ENCODE measurements at regions not wholly inside any gene's neighbourhood (a gene's known extent, or its start where the extent isn't known, plus 50 kb on each side); places are given as distances from the start of the nearest gene placed in this dataset.

DNA sequence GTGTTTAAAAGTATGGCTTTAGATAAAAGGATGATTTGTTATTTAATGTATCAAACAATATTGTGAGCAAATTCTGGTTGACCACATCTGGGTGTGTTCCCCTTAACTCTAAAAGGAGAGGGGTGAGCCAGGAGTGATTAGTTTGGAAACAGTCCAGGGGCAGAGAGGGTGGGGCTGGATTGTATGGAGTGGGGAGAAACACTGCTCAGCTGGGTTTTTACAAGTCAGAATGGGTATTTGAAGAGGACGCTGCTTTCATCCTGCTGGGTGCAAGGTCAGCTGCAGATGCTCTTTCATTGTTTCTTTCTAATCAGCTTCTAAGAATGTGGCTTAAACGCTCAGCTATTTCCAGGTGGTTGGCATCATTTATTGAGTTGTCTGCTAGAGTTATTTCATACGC is 82.8 kb upstream of the LIMCH1 start:
- H3K36me3 Mint-ChIP-seq (ENCODE audit: low read depth, unreplicated experiment), result peaks cover 13% of the 10 kb centered on the region
- peaks cover 2% of the 10 kb centered on the region for H3K9me3 Mint-ChIP-seq (ENCODE audit: unreplicated experiment)
- H3K4me3 Mint-ChIP-seq (ENCODE audit: unreplicated experiment), result no peak overlapping the region
- H3K27ac Mint-ChIP-seq (ENCODE audit: unreplicated experiment), result no peak overlapping the region
- no peak for TF ChIP-seq CTCF (IDR thresholded peaks at IDR 0.05; ENCODE audit: unreplicated experiment)
- DNase-seq (ENCODE audit: low spot score), result no peak
- no peaks in the 10 kb centered on the region for H3K27me3 Mint-ChIP-seq (ENCODE audit: unreplicated experiment)
- H3K4me1 Mint-ChIP-seq (ENCODE audit: unreplicated experiment), result peaks cover 65% of the 10 kb centered on the region

DNA sequence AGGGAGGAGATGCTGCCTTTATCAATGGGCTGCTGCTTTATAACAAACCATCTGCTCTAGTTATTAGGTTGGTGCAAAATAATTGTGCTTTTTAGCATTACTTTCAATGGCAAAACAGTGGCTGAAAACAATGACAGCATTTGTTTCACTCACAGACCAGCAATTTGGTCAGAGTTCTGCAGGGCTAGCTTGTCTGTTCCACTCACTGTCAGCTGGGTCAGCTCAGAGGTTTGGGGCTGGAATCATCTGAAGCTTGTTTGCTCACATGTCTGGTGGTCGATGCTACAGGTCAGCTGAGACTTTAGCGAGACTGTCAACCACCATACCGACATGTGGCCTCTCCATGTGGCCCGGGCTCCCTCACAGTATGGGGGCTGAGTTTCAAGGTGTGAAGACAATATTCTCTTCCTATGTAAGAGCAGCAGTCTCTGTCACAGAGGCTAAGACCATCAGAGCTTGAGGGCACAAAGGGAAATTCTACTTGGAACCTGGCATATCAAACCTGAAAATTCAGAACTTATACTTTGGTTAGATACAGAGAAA is 81.3 kb upstream of the LIMCH1 start:
- H3K27ac Mint-ChIP-seq (ENCODE audit: unreplicated experiment), result no peak overlapping the region
- TF ChIP-seq CTCF (IDR thresholded peaks at IDR 0.05; ENCODE audit: unreplicated experiment), result no peak
- DNase-seq (ENCODE audit: low spot score), result no peak
- no peak overlapping the region for H3K4me3 Mint-ChIP-seq (ENCODE audit: unreplicated experiment)
- H3K36me3 Mint-ChIP-seq (ENCODE audit: low read depth, unreplicated experiment), result peaks cover 13% of the 10 kb centered on the region
- H3K27me3 Mint-ChIP-seq (ENCODE audit: unreplicated experiment), result no peaks in the 10 kb centered on the region
- H3K9me3 Mint-ChIP-seq (ENCODE audit: unreplicated experiment), result no peaks in the 10 kb centered on the region
- H3K4me1 Mint-ChIP-seq (ENCODE audit: unreplicated experiment), result peaks cover 61% of the 10 kb centered on the region

- Mint-ChIP-seq H3K27me3 (ENCODE audit: unreplicated experiment) (no peaks in the 10 kb centered on the region), H3K9me3 (ENCODE audit: unreplicated experiment) (no peaks in the 10 kb centered on the region), H3K4me3 (ENCODE audit: unreplicated experiment) (no peak overlapping the region), H3K36me3 (ENCODE audit: low read depth, unreplicated experiment) (peaks cover 17% of the 10 kb centered on the region), H3K4me1 (ENCODE audit: unreplicated experiment) (peaks cover 46% of the 10 kb centered on the region), H3K27ac (ENCODE audit: unreplicated experiment) (peak overlapping the region; percentile 74)
- DNase-seq (ENCODE audit: low spot score), result no peak
- no peak for TF ChIP-seq CTCF (IDR thresholded peaks at IDR 0.05; ENCODE audit: unreplicated experiment)
Measured at GRCh38 chr4:41458689-41459088, 79.3 kb upstream of the LIMCH1 start.

GRCh38 chr4:41460641-41461040 is 77.3 kb upstream of the LIMCH1 start:
- Mint-ChIP-seq H3K4me3 (ENCODE audit: unreplicated experiment) (no peak overlapping the region), H3K36me3 (ENCODE audit: low read depth, unreplicated experiment) (peaks cover 17% of the 10 kb centered on the region), H3K9me3 (ENCODE audit: unreplicated experiment) (no peaks in the 10 kb centered on the region), H3K27me3 (ENCODE audit: unreplicated experiment) (no peaks in the 10 kb centered on the region), H3K27ac (ENCODE audit: unreplicated experiment) (no peak overlapping the region), H3K4me1 (ENCODE audit: unreplicated experiment) (peaks cover 45% of the 10 kb centered on the region)
- no peak for DNase-seq (ENCODE audit: low spot score)
- no peak for TF ChIP-seq CTCF (IDR thresholded peaks at IDR 0.05; ENCODE audit: unreplicated experiment)

DNA sequence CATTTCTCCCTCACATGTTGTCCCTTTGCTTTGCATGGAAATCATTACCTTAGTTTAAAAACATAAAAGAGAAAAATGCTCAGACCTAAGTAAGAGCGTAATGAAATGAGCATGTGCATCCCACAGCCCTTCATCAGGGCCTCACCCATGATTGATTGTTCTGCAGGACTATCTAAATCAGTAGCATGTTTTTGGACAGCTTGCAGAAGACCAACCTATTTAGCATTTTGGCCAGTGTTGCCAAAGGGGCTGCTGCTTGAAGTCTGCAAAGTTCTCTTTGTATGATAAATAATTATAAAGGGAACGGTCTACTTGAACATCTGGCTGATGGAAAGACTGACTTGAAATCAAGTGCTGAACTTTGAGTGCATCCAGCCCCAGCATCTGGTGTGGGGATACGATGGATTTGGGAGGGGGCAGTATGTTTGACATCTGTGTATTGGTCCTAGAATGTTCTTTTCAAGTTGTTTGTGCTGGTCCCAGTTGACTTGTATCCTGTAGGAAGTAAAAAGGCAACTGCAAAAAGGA is 76.1 kb upstream of the LIMCH1 start:
- Mint-ChIP-seq H3K4me1 (ENCODE audit: unreplicated experiment) (peaks cover 42% of the 10 kb centered on the region), H3K9me3 (ENCODE audit: unreplicated experiment) (no peaks in the 10 kb centered on the region)
- DNase-seq (ENCODE audit: low spot score), result no peak

More for the DNA sequence above, 76.1 kb upstream of the LIMCH1 start:
- Mint-ChIP-seq H3K36me3 (ENCODE audit: low read depth, unreplicated experiment) (peaks cover 21% of the 10 kb centered on the region), H3K27me3 (ENCODE audit: unreplicated experiment) (no peaks in the 10 kb centered on the region), H3K27ac (ENCODE audit: unreplicated experiment) (no peak overlapping the region), H3K4me3 (ENCODE audit: unreplicated experiment) (no peak overlapping the region)
- TF ChIP-seq CTCF (IDR thresholded peaks at IDR 0.05; ENCODE audit: unreplicated experiment), result no peak
